H9 (cell line): ENCODE measurements at regions not wholly inside any gene's neighbourhood (a gene's known extent, or its start where the extent isn't known, plus 50 kb on each side); places are given as distances from the start of the nearest gene placed in this dataset.

Source experiments
- DNase-seq: peaks from one replicate; pipeline ENCODE4 v3.0.0-alpha.2; 2017
- H2AFZ ChIP-seq: one replicate; pipeline ENCODE4 v1.6.1; 2013; ENCODE audit warnings: mild to moderate bottlenecking, low read length, control low read depth, moderate library complexity
- H2AK5ac ChIP-seq: 2 replicates; pipeline ENCODE4 v1.6.1; 2013; ENCODE audit warnings: low read length, control low read depth, mixed read lengths; ENCODE audit not compliant: insufficient read length
- H2BK120ac ChIP-seq: one replicate; pipeline ENCODE4 v1.6.1; 2013; ENCODE audit warnings: low read depth, mild to moderate bottlenecking, low read length, control low read depth, inconsistent platforms; ENCODE audit not compliant: poor library complexity, severe bottlenecking
- H2BK12ac ChIP-seq: 2 replicates; pipeline ENCODE4 v1.6.1; 2013; ENCODE audit warnings: low read length, control low read depth, mixed read lengths, low read depth; ENCODE audit not compliant: insufficient read length
- H2BK15ac ChIP-seq: 2 replicates; pipeline ENCODE4 v1.6.1; 2013; ENCODE audit warnings: low read depth, low read length, control low read depth
- H2BK20ac ChIP-seq: one replicate; pipeline ENCODE4 v1.6.1; 2013; ENCODE audit warnings: low read depth, mild to moderate bottlenecking, low read length, control low read depth, inconsistent platforms; ENCODE audit not compliant: poor library complexity, severe bottlenecking
- H2BK5ac ChIP-seq: 2 replicates; pipeline ENCODE4 v1.6.1; 2013; ENCODE audit warnings: low read length, control low read depth, mixed read lengths; ENCODE audit not compliant: insufficient read length
- H3K14ac ChIP-seq: 2 replicates; pipeline ENCODE4 v1.6.1; 2013; ENCODE audit warnings: low read length, control low read depth; ENCODE audit not compliant: insufficient read depth
- H3K18ac ChIP-seq: 2 replicates; pipeline ENCODE4 v1.6.1; 2013; ENCODE audit warnings: low read depth, mild to moderate bottlenecking, mixed read lengths, low read length, control low read depth; ENCODE audit not compliant: insufficient read length
- H3K23ac ChIP-seq: 2 replicates; pipeline ENCODE4 v1.6.1; 2013; ENCODE audit warnings: low read length, control low read depth, mixed read lengths, low read depth; ENCODE audit not compliant: insufficient read length
- H3K23me2 ChIP-seq: 2 replicates; pipeline ENCODE4 v1.6.1; 2013; ENCODE audit warnings: low read depth, mild to moderate bottlenecking, mixed read lengths, low read length, control low read depth; ENCODE audit not compliant: insufficient read length, poor library complexity, severe bottlenecking
- H3K27ac ChIP-seq: 2 replicates; pipeline ENCODE4 v1.5.1; 2013; ENCODE audit warnings: low read length, control low read depth, mixed read lengths, low read depth; ENCODE audit not compliant: insufficient read length
- H3K27me3 ChIP-seq: 2 replicates; pipeline ENCODE4 v1.6.1; 2013; ENCODE audit warnings: low read length, control low read depth, inconsistent platforms; ENCODE audit not compliant: insufficient read depth
- H3K4ac ChIP-seq: 2 replicates; pipeline ENCODE4 v1.6.1; 2013; ENCODE audit warnings: low read depth, mild to moderate bottlenecking, control low read depth, inconsistent platforms, low read length, moderate library complexity
- H3K4me1 ChIP-seq: 2 replicates; pipeline ENCODE4 v1.6.1; 2013; ENCODE audit warnings: low read length, control low read depth, inconsistent platforms; ENCODE audit not compliant: insufficient read depth
- H3K4me2 ChIP-seq: 2 replicates; pipeline ENCODE4 v1.6.1; 2013; ENCODE audit warnings: low read length, control low read depth, mixed read lengths; ENCODE audit not compliant: insufficient read length, insufficient read depth
- H3K56ac ChIP-seq: 2 replicates; pipeline ENCODE4 v1.6.1; 2013; ENCODE audit warnings: low read depth, mild to moderate bottlenecking, mixed read lengths, low read length, control low read depth; ENCODE audit not compliant: insufficient read length
- H3K79me1 ChIP-seq: 2 replicates; pipeline ENCODE4 v1.6.1; 2013; ENCODE audit warnings: low read depth, mild to moderate bottlenecking, moderate library complexity, low read length, control low read depth, inconsistent platforms; ENCODE audit not compliant: insufficient read depth, poor library complexity, severe bottlenecking
- H3K79me2 ChIP-seq: 2 replicates; pipeline ENCODE4 v1.6.1; 2013; ENCODE audit warnings: low read length, control low read depth, inconsistent platforms; ENCODE audit not compliant: insufficient read depth
- H3K9ac ChIP-seq: 2 replicates; pipeline ENCODE4 v1.6.1; 2013; ENCODE audit warnings: low read length, control low read depth, mixed read lengths; ENCODE audit not compliant: insufficient read length; ENCODE audit errors: extremely low read depth
- H3K9me3 ChIP-seq: one replicate; pipeline ENCODE4 v1.6.1; 2013; ENCODE audit warnings: low read depth, low read length, inconsistent platforms; ENCODE audit not compliant: control insufficient read depth
- H3T11ph ChIP-seq: one replicate; pipeline ENCODE4 v1.6.1; 2013; ENCODE audit warnings: mild to moderate bottlenecking, low read length, control low read depth, inconsistent platforms
- H4K20me1 ChIP-seq: one replicate; pipeline ENCODE4 v1.6.1; 2013; ENCODE audit not compliant: control insufficient read depth, insufficient read length, insufficient read depth
- H4K5ac ChIP-seq: 2 replicates; pipeline ENCODE4 v1.6.1; 2013; ENCODE audit warnings: low read depth, mild to moderate bottlenecking, mixed read lengths, low read length, control low read depth; ENCODE audit not compliant: insufficient read length
- H4K8ac ChIP-seq: replicated peaks from 2 replicates; pipeline ENCODE4 v1.6.1; 2013; ENCODE audit warnings: low read length, control low read depth, mixed read lengths, low read depth; ENCODE audit not compliant: insufficient read length
- H4K91ac ChIP-seq: 2 replicates; pipeline ENCODE4 v1.6.1; 2013; ENCODE audit warnings: low read depth, mild to moderate bottlenecking, moderate library complexity, mixed read lengths, low read length, control low read depth; ENCODE audit not compliant: insufficient read length
- H3K27ac Mint-ChIP-seq, 3 experiments: 2 replicates in 2 of 3; 3 replicates in 1 of 3; pipeline ENCODE4 v1.8.0; 2020 to 2021; ENCODE audit warnings: mixed read lengths in 3 of 3, mild to moderate bottlenecking in 1 of 3, moderate library complexity in 1 of 3
- H3K27me3 Mint-ChIP-seq: 2 replicates; pipeline ENCODE4 v1.8.0; 2021; ENCODE audit warnings: low read depth, mild to moderate bottlenecking, moderate library complexity, mixed read lengths
- H3K36me3 Mint-ChIP-seq, 3 experiments: 2 replicates in 2 of 3; 3 replicates in 1 of 3; pipeline ENCODE4 v1.8.0; 2020 to 2021; ENCODE audit warnings: low read depth in 3 of 3, mixed read lengths in 3 of 3; ENCODE audit not compliant: insufficient read depth in 1 of 3
- H3K4me1 Mint-ChIP-seq, 2 experiments: 2 replicates each; pipeline ENCODE4 v1.8.0; 2020; ENCODE audit warnings: mixed read lengths in 2 of 2
- H3K4me3 Mint-ChIP-seq, 2 experiments: 2 replicates in 1 of 2; 3 replicates in 1 of 2; pipeline ENCODE4 v1.8.0; 2020 to 2021; ENCODE audit warnings: mild to moderate bottlenecking in 2 of 2, mixed read lengths in 2 of 2, moderate library complexity in 1 of 2
- H3K9me3 Mint-ChIP-seq, 2 experiments: 2 replicates in 1 of 2; 3 replicates in 1 of 2; pipeline ENCODE4 v1.8.0; 2020; ENCODE audit warnings: mild to moderate bottlenecking in 2 of 2, mixed read lengths in 2 of 2, moderate library complexity in 1 of 2
- CTCF ChIP-seq: fragments of 200-600 bp; sonication (generic); conservative IDR thresholded peaks from 3 replicates; pipeline ENCODE4 v1.8.0; 2021; ENCODE audit warnings: antibody characterized with exemption, mild to moderate bottlenecking
- WGBS: extraction: QIAGEN DNeasy Blood & Tissue Kit; methylation state at CpG from one replicate; pipeline ENCODE4 v1.1.7; 2013; ENCODE audit warnings: missing lambda C conversion rate, low lambda C conversion rate, mixed read lengths; ENCODE audit not compliant: insufficient read length; ENCODE audit errors: extremely low coverage; 5-methylcytosine and 5-hydroxymethylcytosine counted together

GRCh38 chr3:69649120-69650065, 89.9 kb upstream of the MITF start:
- Histone ChIP-seq H2AFZ (peak overlapping the region; percentile 59), H3K4me2 (no peak overlapping the region)

More at GRCh38 chr3:69649120-69650065, 89.9 kb upstream of the MITF start:
- no peaks in the 10 kb centered on the region for H4K20me1 ChIP-seq
- no peak overlapping the region for H2AK5ac ChIP-seq
- H4K5ac ChIP-seq: no peak overlapping the region
- H3K4me3 Mint-ChIP-seq: no peak overlapping the region
- H3K27me3 ChIP-seq: no peaks in the 10 kb centered on the region
- no peak overlapping the region for H3K56ac ChIP-seq
- H3K9me3 Mint-ChIP-seq: no peaks in the 10 kb centered on the region
- H2BK15ac ChIP-seq: no peak overlapping the region
- no peak overlapping the region for H2BK5ac ChIP-seq
- H2BK12ac ChIP-seq: no peak overlapping the region
- no peak overlapping the region for H3K27ac Mint-ChIP-seq
- no peak overlapping the region for H3K27ac ChIP-seq
- H3K9ac ChIP-seq: no peak overlapping the region
- H2BK120ac ChIP-seq: no peak overlapping the region
- no peaks in the 10 kb centered on the region for H3K36me3 Mint-ChIP-seq
- DNase-seq: no peak
- no peak for TF ChIP-seq CTCF
- no peak overlapping the region for H3K18ac ChIP-seq
- no peak overlapping the region for H2BK20ac ChIP-seq
- no peaks in the 10 kb centered on the region for H3K23me2 ChIP-seq
- no peak overlapping the region for H3K4ac ChIP-seq
- H3K23ac ChIP-seq: no peak overlapping the region
- WGBS: no CpG with 5 or more reads among the region's 7 CpGs
- no peak overlapping the region for H3T11ph ChIP-seq
- peaks cover 7% of the 10 kb centered on the region in 2 experiments; a peak in 3 of 4 replicates for H3K4me1 Mint-ChIP-seq
- H3K27me3 Mint-ChIP-seq: no peaks in the 10 kb centered on the region
- no peak overlapping the region for H3K14ac ChIP-seq
- no peak overlapping the region for H4K8ac ChIP-seq
- no peaks in the 10 kb centered on the region for H3K79me2 ChIP-seq
- no peaks in the 10 kb centered on the region for H3K79me1 ChIP-seq
- no peaks in the 10 kb centered on the region for H3K4me1 ChIP-seq
- no peak overlapping the region for H4K91ac ChIP-seq
- H3K9me3 ChIP-seq: no peaks in the 10 kb centered on the region
